ENCODE measurements at regions not wholly inside any gene's neighbourhood (a gene's known extent, or its start where the extent isn't known, plus 50 kb on each side); places are given as distances from the start of the nearest gene placed in this dataset.

DNA sequence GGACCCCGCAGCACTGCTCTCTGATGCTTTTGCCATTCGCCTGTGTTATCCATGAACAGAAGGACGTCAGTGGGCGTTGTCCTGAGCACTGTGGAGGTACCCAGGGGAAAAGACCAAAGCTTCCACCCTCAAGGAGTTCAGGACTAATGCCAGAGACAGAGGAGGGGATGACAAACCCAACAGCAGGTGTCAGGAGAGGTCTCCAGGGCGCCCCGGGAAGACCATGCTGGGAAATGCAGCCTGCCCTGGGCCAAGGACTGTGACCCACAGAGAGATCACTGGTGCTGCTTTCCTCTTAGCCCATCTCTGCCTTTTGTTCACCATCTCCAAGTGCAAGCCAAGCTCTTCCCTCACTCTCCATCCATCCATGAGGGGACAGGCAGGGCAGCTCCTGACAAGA is 166.8 kb upstream of the PFKP start:
- no peaks in the 10 kb centered on the region for H3K4me1 ChIP-seq (ENCODE audit: insufficient read depth)
- Mint-ChIP-seq H3K27me3 (ENCODE audit: insufficient read depth, low read depth, poor library complexity) (no peaks in the 10 kb centered on the region), H3K36me3 (ENCODE audit: low read depth) (no peaks in the 10 kb centered on the region; the same call in 2 of the 3 replicates), H3K4me3 (no peak overlapping the region), H3K9me3 (no peaks in the 10 kb centered on the region; the same call in 2 of the 3 replicates), H3K27ac (no peak overlapping the region), H3K4me1 (peaks cover 5% of the 10 kb centered on the region)
- no peak for DNase-seq (ENCODE audit: low spot score)
- no peak overlapping the region for H2AFZ ChIP-seq
- H3K27ac ChIP-seq (ENCODE audit: low read depth): no peak overlapping the region
- peak; percentile 53 for ATAC-seq
- H3K27me3 ChIP-seq (ENCODE audit: insufficient read depth): no peaks in the 10 kb centered on the region
- H3K36me3 ChIP-seq (ENCODE audit: insufficient read depth): no peaks in the 10 kb centered on the region
- no peak overlapping the region for H3K4me3 ChIP-seq
- H4K20me1 ChIP-seq (replicated peaks; ENCODE audit: insufficient read depth): no peaks in the 10 kb centered on the region; the same call in 1 of the 2 replicates
- TF ChIP-seq, protein P1, sequence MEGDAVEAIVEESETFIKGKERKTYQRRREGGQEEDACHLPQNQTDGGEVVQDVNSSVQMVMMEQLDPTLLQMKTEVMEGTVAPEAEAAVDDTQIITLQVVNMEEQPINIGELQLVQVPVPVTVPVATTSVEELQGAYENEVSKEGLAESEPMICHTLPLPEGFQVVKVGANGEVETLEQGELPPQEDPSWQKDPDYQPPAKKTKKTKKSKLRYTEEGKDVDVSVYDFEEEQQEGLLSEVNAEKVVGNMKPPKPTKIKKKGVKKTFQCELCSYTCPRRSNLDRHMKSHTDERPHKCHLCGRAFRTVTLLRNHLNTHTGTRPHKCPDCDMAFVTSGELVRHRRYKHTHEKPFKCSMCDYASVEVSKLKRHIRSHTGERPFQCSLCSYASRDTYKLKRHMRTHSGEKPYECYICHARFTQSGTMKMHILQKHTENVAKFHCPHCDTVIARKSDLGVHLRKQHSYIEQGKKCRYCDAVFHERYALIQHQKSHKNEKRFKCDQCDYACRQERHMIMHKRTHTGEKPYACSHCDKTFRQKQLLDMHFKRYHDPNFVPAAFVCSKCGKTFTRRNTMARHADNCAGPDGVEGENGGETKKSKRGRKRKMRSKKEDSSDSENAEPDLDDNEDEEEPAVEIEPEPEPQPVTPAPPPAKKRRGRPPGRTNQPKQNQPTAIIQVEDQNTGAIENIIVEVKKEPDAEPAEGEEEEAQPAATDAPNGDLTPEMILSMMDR (conservative IDR thresholded peaks at IDR 0.05; ENCODE audit: low read depth in 2 of 2): peak in 1 of 2 experiments; percentile 33; a peak in 2 of 4 replicates
- TF ChIP-seq POLR2AphosphoS5 (IDR thresholded peaks at IDR 0.05; ENCODE audit: low read depth): no peak
- H3K9me2 ChIP-seq (ENCODE audit: insufficient read depth): no peaks in the 10 kb centered on the region
- H3K79me2 ChIP-seq (replicated peaks; ENCODE audit: insufficient read depth): no peaks in the 10 kb centered on the region
- H3F3A ChIP-seq (replicated peaks; ENCODE audit: low read depth): no peaks in the 10 kb centered on the region
- no peak overlapping the region for H3K4me2 ChIP-seq

DNA sequence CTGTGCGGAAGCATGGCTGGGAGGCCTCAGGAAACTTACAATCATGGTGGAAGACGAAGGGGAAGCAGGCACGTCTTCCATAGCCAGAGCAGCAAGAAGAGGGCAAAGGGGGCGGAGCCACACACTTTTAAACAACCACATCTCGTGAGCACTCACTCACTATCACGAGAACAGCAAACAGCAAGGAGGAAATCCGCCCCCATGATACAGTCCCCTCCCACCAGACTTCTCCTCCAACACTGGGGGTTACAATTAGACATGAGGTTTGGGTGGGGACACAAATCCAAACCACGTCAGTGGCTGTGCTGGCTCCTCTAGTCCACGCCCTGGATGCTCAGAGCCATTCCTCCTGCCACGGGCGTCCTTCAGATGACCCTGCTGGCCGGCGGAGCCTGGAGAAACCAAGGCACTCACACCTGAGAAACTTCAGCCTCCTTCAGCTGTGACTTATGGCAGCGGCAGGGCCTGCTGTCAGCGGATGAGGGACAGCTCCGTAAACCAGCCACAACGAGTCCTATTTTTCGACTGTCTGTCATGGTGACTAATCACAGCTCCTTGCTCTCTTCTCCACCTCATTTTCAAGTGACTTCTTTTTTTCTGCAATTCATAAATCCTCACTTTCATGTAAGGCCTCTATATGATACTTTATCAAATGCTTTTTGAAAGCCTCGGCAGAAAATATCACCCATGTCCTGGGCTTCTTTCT is 167.9 kb upstream of the PFKP start:
- H3K9me2 ChIP-seq (ENCODE audit: insufficient read depth): no peaks in the 10 kb centered on the region
- H3K4me2 ChIP-seq: no peak overlapping the region
- no peaks in the 10 kb centered on the region for H3K4me1 ChIP-seq (ENCODE audit: insufficient read depth)
- Mint-ChIP-seq H3K36me3 (ENCODE audit: low read depth) (no peaks in the 10 kb centered on the region; the same call in 2 of the 3 replicates), H3K9me3 (no peaks in the 10 kb centered on the region; the same call in 2 of the 3 replicates), H3K27me3 (ENCODE audit: insufficient read depth, low read depth, poor library complexity) (no peaks in the 10 kb centered on the region), H3K27ac (no peak overlapping the region), H3K4me3 (no peak overlapping the region), H3K4me1 (peaks cover 7% of the 10 kb centered on the region)
- ATAC-seq: no peak
- H3K79me2 ChIP-seq (replicated peaks; ENCODE audit: insufficient read depth): no peaks in the 10 kb centered on the region
- no peak for DNase-seq (ENCODE audit: low spot score)
- no peaks in the 10 kb centered on the region for H3K27me3 ChIP-seq (ENCODE audit: insufficient read depth)
- H2AFZ ChIP-seq: no peak overlapping the region
- no peak overlapping the region for H3K4me3 ChIP-seq
- no peaks in the 10 kb centered on the region for H3K36me3 ChIP-seq (ENCODE audit: insufficient read depth)
- H4K20me1 ChIP-seq (replicated peaks; ENCODE audit: insufficient read depth): no peaks in the 10 kb centered on the region; the same call in 1 of the 2 replicates
- H3K27ac ChIP-seq (ENCODE audit: low read depth): no peak overlapping the region
- H3F3A ChIP-seq (replicated peaks; ENCODE audit: low read depth): no peaks in the 10 kb centered on the region
- TF ChIP-seq ZNF114 (CRISPR knock-in tag; IDR thresholded peaks at IDR 0.05) (no peak), EZH2 (IDR thresholded peaks at IDR 0.05; ENCODE audit: low read depth, unreplicated experiment) (no peak), ZNF331 (CRISPR knock-in tag; IDR thresholded peaks at IDR 0.05; ENCODE audit: low read depth) (no peak), POLR2AphosphoS5 (IDR thresholded peaks at IDR 0.05; ENCODE audit: low read depth) (no peak), EZH2phosphoT487 (IDR thresholded peaks at IDR 0.05; ENCODE audit: unreplicated experiment) (no peak), NANOG (IDR thresholded peaks at IDR 0.05; ENCODE audit: borderline replicate concordance) (no peak)
- TF ChIP-seq, protein P1 (conservative IDR thresholded peaks at IDR 0.05; ENCODE audit: low read depth in 2 of 2): no peak
- TF ChIP-seq, protein P2, sequence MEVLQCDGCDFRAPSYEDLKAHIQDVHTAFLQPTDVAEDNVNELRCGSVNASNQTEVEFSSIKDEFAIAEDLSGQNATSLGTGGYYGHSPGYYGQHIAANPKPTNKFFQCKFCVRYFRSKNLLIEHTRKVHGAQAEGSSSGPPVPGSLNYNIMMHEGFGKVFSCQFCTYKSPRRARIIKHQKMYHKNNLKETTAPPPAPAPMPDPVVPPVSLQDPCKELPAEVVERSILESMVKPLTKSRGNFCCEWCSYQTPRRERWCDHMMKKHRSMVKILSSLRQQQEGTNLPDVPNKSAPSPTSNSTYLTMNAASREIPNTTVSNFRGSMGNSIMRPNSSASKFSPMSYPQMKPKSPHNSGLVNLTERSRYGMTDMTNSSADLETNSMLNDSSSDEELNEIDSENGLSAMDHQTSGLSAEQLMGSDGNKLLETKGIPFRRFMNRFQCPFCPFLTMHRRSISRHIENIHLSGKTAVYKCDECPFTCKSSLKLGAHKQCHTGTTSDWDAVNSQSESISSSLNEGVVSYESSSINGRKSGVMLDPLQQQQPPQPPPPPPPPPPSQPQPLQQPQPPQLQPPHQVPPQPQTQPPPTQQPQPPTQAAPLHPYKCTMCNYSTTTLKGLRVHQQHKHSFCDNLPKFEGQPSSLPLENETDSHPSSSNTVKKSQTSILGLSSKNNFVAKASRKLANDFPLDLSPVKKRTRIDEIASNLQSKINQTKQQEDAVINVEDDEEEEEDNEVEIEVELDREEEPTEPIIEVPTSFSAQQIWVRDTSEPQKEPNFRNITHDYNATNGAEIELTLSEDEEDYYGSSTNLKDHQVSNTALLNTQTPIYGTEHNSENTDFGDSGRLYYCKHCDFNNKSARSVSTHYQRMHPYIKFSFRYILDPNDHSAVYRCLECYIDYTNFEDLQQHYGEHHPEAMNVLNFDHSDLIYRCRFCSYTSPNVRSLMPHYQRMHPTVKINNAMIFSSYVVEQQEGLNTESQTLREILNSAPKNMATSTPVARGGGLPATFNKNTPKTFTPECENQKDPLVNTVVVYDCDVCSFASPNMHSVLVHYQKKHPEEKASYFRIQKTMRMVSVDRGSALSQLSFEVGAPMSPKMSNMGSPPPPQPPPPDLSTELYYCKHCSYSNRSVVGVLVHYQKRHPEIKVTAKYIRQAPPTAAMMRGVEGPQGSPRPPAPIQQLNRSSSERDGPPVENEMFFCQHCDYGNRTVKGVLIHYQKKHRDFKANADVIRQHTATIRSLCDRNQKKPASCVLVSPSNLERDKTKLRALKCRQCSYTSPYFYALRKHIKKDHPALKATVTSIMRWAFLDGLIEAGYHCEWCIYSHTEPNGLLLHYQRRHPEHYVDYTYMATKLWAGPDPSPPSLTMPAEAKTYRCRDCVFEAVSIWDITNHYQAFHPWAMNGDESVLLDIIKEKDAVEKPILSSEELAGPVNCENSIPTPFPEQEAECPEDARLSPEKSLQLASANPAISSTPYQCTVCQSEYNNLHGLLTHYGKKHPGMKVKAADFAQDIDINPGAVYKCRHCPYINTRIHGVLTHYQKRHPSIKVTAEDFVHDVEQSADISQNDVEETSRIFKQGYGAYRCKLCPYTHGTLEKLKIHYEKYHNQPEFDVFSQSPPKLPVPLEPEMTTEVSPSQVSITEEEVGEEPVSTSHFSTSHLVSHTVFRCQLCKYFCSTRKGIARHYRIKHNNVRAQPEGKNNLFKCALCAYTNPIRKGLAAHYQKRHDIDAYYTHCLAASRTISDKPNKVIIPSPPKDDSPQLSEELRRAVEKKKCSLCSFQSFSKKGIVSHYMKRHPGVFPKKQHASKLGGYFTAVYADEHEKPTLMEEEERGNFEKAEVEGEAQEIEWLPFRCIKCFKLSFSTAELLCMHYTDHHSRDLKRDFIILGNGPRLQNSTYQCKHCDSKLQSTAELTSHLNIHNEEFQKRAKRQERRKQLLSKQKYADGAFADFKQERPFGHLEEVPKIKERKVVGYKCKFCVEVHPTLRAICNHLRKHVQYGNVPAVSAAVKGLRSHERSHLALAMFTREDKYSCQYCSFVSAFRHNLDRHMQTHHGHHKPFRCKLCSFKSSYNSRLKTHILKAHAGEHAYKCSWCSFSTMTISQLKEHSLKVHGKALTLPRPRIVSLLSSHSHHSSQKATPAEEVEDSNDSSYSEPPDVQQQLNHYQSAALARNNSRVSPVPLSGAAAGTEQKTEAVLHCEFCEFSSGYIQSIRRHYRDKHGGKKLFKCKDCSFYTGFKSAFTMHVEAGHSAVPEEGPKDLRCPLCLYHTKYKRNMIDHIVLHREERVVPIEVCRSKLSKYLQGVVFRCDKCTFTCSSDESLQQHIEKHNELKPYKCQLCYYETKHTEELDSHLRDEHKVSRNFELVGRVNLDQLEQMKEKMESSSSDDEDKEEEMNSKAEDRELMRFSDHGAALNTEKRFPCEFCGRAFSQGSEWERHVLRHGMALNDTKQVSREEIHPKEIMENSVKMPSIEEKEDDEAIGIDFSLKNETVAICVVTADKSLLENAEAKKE (CRISPR knock-in tag; IDR thresholded peaks at IDR 0.05): no peak
- TF ChIP-seq, protein P3, sequence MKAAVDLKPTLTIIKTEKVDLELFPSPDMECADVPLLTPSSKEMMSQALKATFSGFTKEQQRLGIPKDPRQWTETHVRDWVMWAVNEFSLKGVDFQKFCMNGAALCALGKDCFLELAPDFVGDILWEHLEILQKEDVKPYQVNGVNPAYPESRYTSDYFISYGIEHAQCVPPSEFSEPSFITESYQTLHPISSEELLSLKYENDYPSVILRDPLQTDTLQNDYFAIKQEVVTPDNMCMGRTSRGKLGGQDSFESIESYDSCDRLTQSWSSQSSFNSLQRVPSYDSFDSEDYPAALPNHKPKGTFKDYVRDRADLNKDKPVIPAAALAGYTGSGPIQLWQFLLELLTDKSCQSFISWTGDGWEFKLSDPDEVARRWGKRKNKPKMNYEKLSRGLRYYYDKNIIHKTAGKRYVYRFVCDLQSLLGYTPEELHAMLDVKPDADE (IDR thresholded peaks at IDR 0.05): no peak
